SK-N-SH (cell line): ENCODE measurements at regions not wholly inside any gene's neighbourhood (a gene's known extent, or its start where the extent isn't known, plus 50 kb on each side); places are given as distances from the start of the nearest gene placed in this dataset.

Experiments used
- CTCF ChIP-seq: fragments of 200-600 bp; sonication (generic); IDR thresholded peaks from 2 replicates; pipeline ENCODE4 v1.6.1; 2017; ENCODE audit warnings: antibody characterized with exemption, mild to moderate bottlenecking, moderate library complexity
- NFIC ChIP-seq: IDR thresholded peaks from 2 replicates; pipeline ENCODE4 v1.4.0; 2012; ENCODE audit warnings: borderline replicate concordance
- POLR2AphosphoS5 ChIP-seq: IDR thresholded peaks from 2 replicates; pipeline ENCODE4 v1.6.1; 2012; ENCODE audit warnings: low read depth, low read length
- TAF1 ChIP-seq: IDR thresholded peaks from 2 replicates; pipeline ENCODE4 v1.6.1; 2012; ENCODE audit warnings: low read depth, mild to moderate bottlenecking, low read length, moderate library complexity, borderline replicate concordance
- USF2 ChIP-seq: fragments of 150-350 bp; IDR thresholded peaks from 2 replicates; pipeline ENCODE4 v1.6.1; 2017; ENCODE audit warnings: antibody characterized with exemption, low read length, low read depth, borderline replicate concordance

- TF ChIP-seq POLR2AphosphoS5: no peak
- no peak for TF ChIP-seq TAF1
- TF ChIP-seq USF2: no peak
- no peak for TF ChIP-seq CTCF
- TF ChIP-seq NFIC: no peak
Observed at GRCh38 chr20:1813674-1814635, 81.3 kb upstream of the SIRPA start.
